MCF 10A (cell line): ENCODE measurements at regions not wholly inside any gene's neighbourhood (a gene's known extent, or its start where the extent isn't known, plus 50 kb on each side); places are given as distances from the start of the nearest gene placed in this dataset.

Experiments
- BruUV-seq: library from RNA; stranded (reverse); fragments of 400-500 nt; replicated peaks from 2 replicates; lab custom pipeline; 2021; lab: Mats Ljungman, UMichigan
- CTCF ChIA-PET: fragments of 300-600 bp; sonication (Branson Sonifier 250); formaldehyde crosslinking; extraction: SDS; loops from one replicate; lab custom pipeline; 2021; ENCODE audit warnings: antibody characterized with exemption, inconsistent platforms; lab: Yijun Ruan, JAX
- POLR2A ChIA-PET: fragments of 300-600, 350-650 bp; sonication (Branson Sonifier 250); formaldehyde crosslinking; extraction: SDS; loops from one replicate; lab custom pipeline; 2020; ENCODE audit warnings: antibody characterized with exemption, inconsistent platforms; lab: Yijun Ruan, JAX
- DNase-seq: peaks from one replicate; pipeline ENCODE4 v3.0.0-alpha.2; 2018; ENCODE audit not compliant: unreplicated experiment
- H3K27ac Mint-ChIP-seq: one replicate; pipeline ENCODE4 v1.8.0; 2022; ENCODE audit warnings: mild to moderate bottlenecking, low read depth, mixed read lengths; ENCODE audit not compliant: unreplicated experiment
- H3K27me3 Mint-ChIP-seq: one replicate; pipeline ENCODE4 v1.8.0; 2022; ENCODE audit warnings: mixed read lengths; ENCODE audit not compliant: insufficient read depth, unreplicated experiment
- H3K36me3 Mint-ChIP-seq: one replicate; pipeline ENCODE4 v1.8.0; 2022; ENCODE audit warnings: mild to moderate bottlenecking, moderate library complexity, mixed read lengths; ENCODE audit not compliant: insufficient read depth, unreplicated experiment
- H3K4me1 Mint-ChIP-seq: one replicate; pipeline ENCODE4 v1.8.0; 2022; ENCODE audit warnings: mixed read lengths; ENCODE audit not compliant: insufficient read depth, unreplicated experiment
- H3K4me3 Mint-ChIP-seq: one replicate; pipeline ENCODE4 v1.8.0; 2022; ENCODE audit warnings: mild to moderate bottlenecking, moderate library complexity, mixed read lengths; ENCODE audit not compliant: unreplicated experiment
- H3K9me3 Mint-ChIP-seq: one replicate; pipeline ENCODE4 v1.8.0; 2022; ENCODE audit warnings: mixed read lengths; ENCODE audit not compliant: unreplicated experiment
- intact Hi-C: fragments of 100-400 bp; cut with micrococcal nuclease; formaldehyde crosslinking; loops from 2 replicates; pipeline ENCODE4 v1.14.1; 2022
- TF ChIP-seq, protein P1 (sequence below): fragments of 200-600 bp; IDR thresholded peaks from one replicate; pipeline ENCODE4 v1.8.0; 2022; ENCODE audit warnings: antibody characterized with exemption, mild to moderate bottlenecking; ENCODE audit not compliant: unreplicated experiment

- H3K27me3 Mint-ChIP-seq: no peaks in the 10 kb centered on the region
- BruUV-seq: no TSS peak
- no peak for DNase-seq
- H3K4me3 Mint-ChIP-seq: no peak overlapping the region
- ChIA-PET POLR2A (no interaction called here), CTCF (interaction anchor here (0.6 kb wide), 1 partner anchor 37 kb away, joined by 4 read pairs; no protein-coding TSS in a partner anchor)
- H3K9me3 Mint-ChIP-seq: peaks cover 8% of the 10 kb centered on the region
- no peaks in the 10 kb centered on the region for H3K4me1 Mint-ChIP-seq
- no peak overlapping the region for H3K27ac Mint-ChIP-seq
- intact Hi-C loops: no loop called here
- TF ChIP-seq, protein P1, sequence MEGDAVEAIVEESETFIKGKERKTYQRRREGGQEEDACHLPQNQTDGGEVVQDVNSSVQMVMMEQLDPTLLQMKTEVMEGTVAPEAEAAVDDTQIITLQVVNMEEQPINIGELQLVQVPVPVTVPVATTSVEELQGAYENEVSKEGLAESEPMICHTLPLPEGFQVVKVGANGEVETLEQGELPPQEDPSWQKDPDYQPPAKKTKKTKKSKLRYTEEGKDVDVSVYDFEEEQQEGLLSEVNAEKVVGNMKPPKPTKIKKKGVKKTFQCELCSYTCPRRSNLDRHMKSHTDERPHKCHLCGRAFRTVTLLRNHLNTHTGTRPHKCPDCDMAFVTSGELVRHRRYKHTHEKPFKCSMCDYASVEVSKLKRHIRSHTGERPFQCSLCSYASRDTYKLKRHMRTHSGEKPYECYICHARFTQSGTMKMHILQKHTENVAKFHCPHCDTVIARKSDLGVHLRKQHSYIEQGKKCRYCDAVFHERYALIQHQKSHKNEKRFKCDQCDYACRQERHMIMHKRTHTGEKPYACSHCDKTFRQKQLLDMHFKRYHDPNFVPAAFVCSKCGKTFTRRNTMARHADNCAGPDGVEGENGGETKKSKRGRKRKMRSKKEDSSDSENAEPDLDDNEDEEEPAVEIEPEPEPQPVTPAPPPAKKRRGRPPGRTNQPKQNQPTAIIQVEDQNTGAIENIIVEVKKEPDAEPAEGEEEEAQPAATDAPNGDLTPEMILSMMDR: no peak
- no peaks in the 10 kb centered on the region for H3K36me3 Mint-ChIP-seq
These were observed 68.8 kb upstream of the TJP1 start for GRCh38 chr15:29891096-29891457.

DNA sequence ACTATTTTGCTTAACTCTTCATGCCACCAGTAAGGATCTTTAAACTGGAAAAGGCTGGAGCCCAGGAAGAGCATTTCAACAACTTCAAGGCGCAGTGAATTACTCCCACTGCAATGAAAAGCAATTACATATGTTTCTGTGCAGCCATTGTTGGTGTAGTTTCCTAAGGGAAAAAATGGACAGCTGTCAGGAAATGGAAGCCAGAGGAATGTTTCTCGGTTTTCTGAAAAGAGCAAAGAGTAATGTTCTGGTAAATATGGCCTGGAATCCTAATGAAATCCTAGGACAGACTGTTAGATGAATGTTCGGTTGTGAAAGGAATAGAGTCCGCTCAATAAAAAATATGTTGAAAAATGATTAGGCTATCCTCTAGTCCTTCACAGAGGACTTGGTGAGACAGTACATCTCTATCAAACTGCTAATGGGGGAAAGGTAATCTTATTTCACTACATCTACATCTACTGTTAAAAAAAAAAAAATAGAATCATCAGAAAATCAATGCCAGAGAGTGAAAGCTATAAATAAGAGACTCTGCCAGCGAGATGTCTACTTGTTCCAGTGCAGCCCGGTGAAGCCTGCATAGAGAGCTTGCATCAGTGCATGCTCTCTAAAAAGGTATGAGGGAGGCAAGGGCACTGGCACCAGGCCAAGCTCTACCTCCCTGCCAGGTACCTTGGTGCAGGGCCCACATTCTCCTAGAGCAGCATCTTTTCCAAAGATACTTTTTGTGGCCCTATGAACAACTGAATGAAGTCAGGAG is 68.2 kb upstream of the TJP1 start:
- Mint-ChIP-seq H3K4me3 (no peak overlapping the region), H3K9me3 (peaks cover 5% of the 10 kb centered on the region), H3K36me3 (no peaks in the 10 kb centered on the region), H3K27ac (no peak overlapping the region), H3K4me1 (no peaks in the 10 kb centered on the region), H3K27me3 (no peaks in the 10 kb centered on the region)
- no TSS peak for BruUV-seq
- TF ChIP-seq, protein P1: no peak
- CTCF ChIA-PET: no interaction called here
- no peak for DNase-seq
- POLR2A ChIA-PET: no interaction called here
- intact Hi-C loops: no loop called here

GRCh38 chr15:29889542-29890329 is 67.5 kb upstream of the TJP1 start:
- no peak overlapping the region for H3K4me3 Mint-ChIP-seq
- H3K36me3 Mint-ChIP-seq: no peaks in the 10 kb centered on the region
- no peak for DNase-seq
- CTCF ChIA-PET: interaction anchor here (0.6 to 1.1 kb wide), 2 partner anchors 18 to 29 kb away, joined by 3 read pairs; no protein-coding TSS in a partner anchor
- no TSS peak for BruUV-seq
- POLR2A ChIA-PET: interaction anchor here (0.7 to 0.9 kb wide), 2 partner anchors 15 to 24 kb away, joined by 3 read pairs; no protein-coding TSS in a partner anchor
- no peaks in the 10 kb centered on the region for H3K27me3 Mint-ChIP-seq
- TF ChIP-seq, protein P1: no peak
- no peak overlapping the region for H3K27ac Mint-ChIP-seq
- intact Hi-C loops: no loop called here
- no peaks in the 10 kb centered on the region for H3K9me3 Mint-ChIP-seq
- H3K4me1 Mint-ChIP-seq: no peaks in the 10 kb centered on the region

- H3K4me1 Mint-ChIP-seq: no peaks in the 10 kb centered on the region
- no peak overlapping the region for H3K27ac Mint-ChIP-seq
- H3K4me3 Mint-ChIP-seq: no peak overlapping the region
- BruUV-seq: no TSS peak
- TF ChIP-seq, protein P1: no peak
- H3K36me3 Mint-ChIP-seq: no peaks in the 10 kb centered on the region
- no peaks in the 10 kb centered on the region for H3K9me3 Mint-ChIP-seq
- no peaks in the 10 kb centered on the region for H3K27me3 Mint-ChIP-seq
- DNase-seq: no peak
- ChIA-PET CTCF (interaction anchor here (0.9 to 1.1 kb wide), 2 partner anchors 17 to 787 kb away, joined by 3 to 4 read pairs; no protein-coding TSS in a partner anchor), POLR2A (interaction anchor here (0.7 to 0.9 kb wide), 2 partner anchors 17 to 23 kb away, joined by 3 read pairs; no protein-coding TSS in a partner anchor)
- intact Hi-C loops: no loop called here
These were observed 66.4 kb upstream of the TJP1 start for GRCh38 chr15:29888646-29889045.
